SK-N-SH treated with all-trans-retinoic acid at 6 μM for 48 hours (cell line): ENCODE measurements at regions not wholly inside any gene's neighbourhood (a gene's known extent, or its start where the extent isn't known, plus 50 kb on each side); places are given as distances from the start of the nearest gene placed in this dataset.

ENCODE experiments used
- ATAC-seq: fragments of 200-7000 bp; cut with Tn5 transposase; 3 replicates; pipeline ENCODE4 v1.9.1; 2020; ENCODE audit warnings: mild to moderate bottlenecking, moderate library complexity
- ARNTL ChIP-seq: fragments of 450-650 bp; formaldehyde crosslinking; IDR thresholded peaks from 2 replicates; pipeline ENCODE4 v1.5.0; 2020; ENCODE audit warnings: low read depth, mild to moderate bottlenecking, moderate library complexity, borderline replicate concordance
- BACH2 ChIP-seq: fragments of 250-450 bp; sonication (Bioruptor Pico); IDR thresholded peaks from 2 replicates; pipeline ENCODE4 v1.9.0; 2021; ENCODE audit warnings: mild to moderate bottlenecking, borderline replicate concordance
- CREB5 ChIP-seq: fragments of 250-450 bp; sonication (Bioruptor Pico); IDR thresholded peaks from 2 replicates; pipeline ENCODE4 v1.5.1; 2020; ENCODE audit warnings: low read depth, mild to moderate bottlenecking, moderate library complexity
- CSDC2 ChIP-seq: fragments of 250-450 bp; sonication (Bioruptor Pico); IDR thresholded peaks from 2 replicates; pipeline ENCODE4 v1.5.0; 2020; ENCODE audit warnings: mild to moderate bottlenecking, moderate library complexity
- ESRRG ChIP-seq: fragments of 250-450 bp; sonication (Bioruptor Pico); IDR thresholded peaks from 2 replicates; pipeline ENCODE4 v1.6.1; 2021; ENCODE audit warnings: mild to moderate bottlenecking
- GLIS3 ChIP-seq: fragments of 250-450 bp; sonication (Bioruptor Pico); IDR thresholded peaks from 2 replicates; pipeline ENCODE4 v1.5.0; 2020; ENCODE audit warnings: mild to moderate bottlenecking, moderate library complexity
- ISL1 ChIP-seq: fragments of 250-450 bp; sonication (Bioruptor Pico); IDR thresholded peaks from 2 replicates; pipeline ENCODE4 v2.1.2; 2022; ENCODE audit warnings: mild to moderate bottlenecking, moderate library complexity
- OSR1 ChIP-seq: fragments of 250-450 bp; sonication (Bioruptor Pico); IDR thresholded peaks from 2 replicates; pipeline ENCODE4 v1.8.0; 2022; ENCODE audit warnings: moderate library complexity, mild to moderate bottlenecking, inconsistent platforms
- PATZ1 ChIP-seq: fragments of 250-450 bp; sonication (Bioruptor Pico); IDR thresholded peaks from 2 replicates; pipeline ENCODE4 v1.8.0; 2020; ENCODE audit warnings: mild to moderate bottlenecking, moderate library complexity, borderline replicate concordance
- PPARA ChIP-seq: fragments of 250-450 bp; sonication (Bioruptor Pico); IDR thresholded peaks from 2 replicates; pipeline ENCODE4 v1.5.0; 2020; ENCODE audit warnings: mild to moderate bottlenecking, borderline replicate concordance
- RARB ChIP-seq: fragments of 250-450 bp; sonication (Bioruptor Pico); IDR thresholded peaks from 2 replicates; pipeline ENCODE4 v1.8.0; 2021; ENCODE audit warnings: mild to moderate bottlenecking, moderate library complexity
- SNAI2 ChIP-seq: fragments of 250-450 bp; sonication (Bioruptor Pico); IDR thresholded peaks from 2 replicates; pipeline ENCODE4 v1.5.0; 2020; ENCODE audit warnings: mild to moderate bottlenecking, moderate library complexity
- TCF4 ChIP-seq: fragments of 250-450 bp; sonication (Bioruptor Pico); IDR thresholded peaks from 2 replicates; pipeline ENCODE4 v1.8.0; 2021; ENCODE audit warnings: mild to moderate bottlenecking, moderate library complexity, borderline replicate concordance
- TOX ChIP-seq: fragments of 250-450 bp; sonication (Bioruptor Pico); IDR thresholded peaks from 2 replicates; pipeline ENCODE4 v1.8.0; 2021; ENCODE audit warnings: mild to moderate bottlenecking, moderate library complexity, borderline replicate concordance
- ZC3H10 ChIP-seq: fragments of 250-450 bp; sonication (Bioruptor Pico); IDR thresholded peaks from 2 replicates; pipeline ENCODE4 v1.5.1; 2021; ENCODE audit warnings: mild to moderate bottlenecking, moderate library complexity
- ZFP3 ChIP-seq: fragments of 250-450 bp; sonication (Bioruptor Pico); IDR thresholded peaks from 2 replicates; pipeline ENCODE4 v1.5.0; 2020; ENCODE audit warnings: mild to moderate bottlenecking, moderate library complexity
- ZFP30 ChIP-seq: fragments of 450-650 bp; formaldehyde crosslinking; IDR thresholded peaks from 2 replicates; pipeline ENCODE4 v1.5.0; 2022; ENCODE audit warnings: mild to moderate bottlenecking, moderate library complexity
- ZNF565 ChIP-seq: fragments of 450-650 bp; formaldehyde crosslinking; conservative IDR thresholded peaks from 2 replicates; pipeline ENCODE4 v1.5.0; 2020; ENCODE audit warnings: low read depth, mild to moderate bottlenecking, moderate library complexity
- TF ChIP-seq, protein P1 (sequence below): fragments of 250-450 bp; sonication (Bioruptor Pico); IDR thresholded peaks from 2 replicates; pipeline ENCODE4 v1.8.0; 2021; ENCODE audit warnings: low read depth, mild to moderate bottlenecking, moderate library complexity, borderline replicate concordance
- TF ChIP-seq, protein P2 (sequence below): fragments of 250-450 bp; sonication (Bioruptor Pico); IDR thresholded peaks from 2 replicates; pipeline ENCODE4 v1.5.0; 2020; ENCODE audit warnings: mild to moderate bottlenecking, moderate library complexity

DNA sequence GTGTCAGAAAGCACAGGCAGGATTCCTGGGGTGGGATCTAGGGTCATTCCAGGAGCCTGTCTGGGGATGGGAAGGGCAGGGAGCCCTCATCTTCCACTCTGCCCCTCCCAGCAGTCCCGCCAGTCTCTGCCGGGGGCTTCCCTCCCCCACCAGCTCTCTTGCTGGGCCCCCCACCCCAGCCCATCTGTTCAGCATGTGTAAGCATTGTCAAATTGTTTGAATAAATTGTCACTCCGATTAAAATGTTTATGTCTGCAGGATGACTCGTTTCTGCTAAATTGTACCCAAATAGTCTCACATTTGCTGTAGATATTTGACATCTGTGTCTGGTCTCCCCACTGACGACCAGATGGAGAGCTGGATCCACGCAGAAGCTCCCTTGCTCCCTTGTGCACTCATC lies 257.6 kb downstream of the ANKRD60 start:
- TF ChIP-seq CSDC2 (CRISPR knock-in tag) (no peak), ISL1 (CRISPR knock-in tag) (no peak), SNAI2 (no peak), PPARA (no peak), TOX (CRISPR knock-in tag) (no peak), ZFP3 (CRISPR knock-in tag) (no peak), ZNF565 (no peak), CREB5 (CRISPR knock-in tag) (no peak)
- TF ChIP-seq, protein P1, sequence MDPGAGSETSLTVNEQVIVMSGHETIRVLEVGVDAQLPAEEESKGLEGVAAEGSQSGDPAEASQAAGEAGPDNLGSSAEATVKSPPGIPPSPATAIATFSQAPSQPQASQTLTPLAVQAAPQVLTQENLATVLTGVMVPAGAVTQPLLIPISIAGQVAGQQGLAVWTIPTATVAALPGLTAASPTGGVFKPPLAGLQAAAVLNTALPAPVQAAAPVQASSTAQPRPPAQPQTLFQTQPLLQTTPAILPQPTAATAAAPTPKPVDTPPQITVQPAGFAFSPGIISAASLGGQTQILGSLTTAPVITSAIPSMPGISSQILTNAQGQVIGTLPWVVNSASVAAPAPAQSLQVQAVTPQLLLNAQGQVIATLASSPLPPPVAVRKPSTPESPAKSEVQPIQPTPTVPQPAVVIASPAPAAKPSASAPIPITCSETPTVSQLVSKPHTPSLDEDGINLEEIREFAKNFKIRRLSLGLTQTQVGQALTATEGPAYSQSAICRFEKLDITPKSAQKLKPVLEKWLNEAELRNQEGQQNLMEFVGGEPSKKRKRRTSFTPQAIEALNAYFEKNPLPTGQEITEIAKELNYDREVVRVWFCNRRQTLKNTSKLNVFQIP (CRISPR knock-in tag) = no peak

DNA sequence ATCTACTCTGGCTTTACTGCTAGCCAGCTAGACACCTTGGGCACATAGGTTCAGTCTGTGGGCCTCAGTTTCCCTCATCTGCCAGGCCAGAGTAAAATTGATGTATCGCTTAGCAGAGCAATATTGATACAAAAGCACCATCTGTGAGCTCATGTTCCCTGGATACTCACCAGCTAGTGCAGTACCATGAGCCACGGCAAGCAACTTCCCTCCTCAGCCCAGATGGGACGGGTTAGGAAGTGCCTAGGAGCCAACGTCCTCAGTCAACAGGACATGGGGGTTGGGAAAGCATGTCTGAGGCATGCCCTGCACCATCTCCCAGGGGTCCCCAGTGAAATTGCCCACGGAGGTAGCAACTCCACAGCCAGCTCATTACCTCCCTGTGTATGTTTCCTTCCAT lies 258.3 kb downstream of the ANKRD60 start:
- TF ChIP-seq GLIS3 (no peak), OSR1 (CRISPR knock-in tag) (no peak), ARNTL (no peak), ZFP3 (CRISPR knock-in tag) (no peak), ISL1 (CRISPR knock-in tag) (no peak), PATZ1 (CRISPR knock-in tag) (no peak), TCF4 (CRISPR knock-in tag) (no peak), CREB5 (CRISPR knock-in tag) (no peak), ZC3H10 (CRISPR knock-in tag) (no peak), ZNF565 (no peak), TOX (CRISPR knock-in tag) (no peak), ZFP30 (CRISPR knock-in tag) (no peak), ESRRG (CRISPR knock-in tag) (no peak)
- TF ChIP-seq, protein P1 (CRISPR knock-in tag) = no peak
- TF ChIP-seq, protein P2, sequence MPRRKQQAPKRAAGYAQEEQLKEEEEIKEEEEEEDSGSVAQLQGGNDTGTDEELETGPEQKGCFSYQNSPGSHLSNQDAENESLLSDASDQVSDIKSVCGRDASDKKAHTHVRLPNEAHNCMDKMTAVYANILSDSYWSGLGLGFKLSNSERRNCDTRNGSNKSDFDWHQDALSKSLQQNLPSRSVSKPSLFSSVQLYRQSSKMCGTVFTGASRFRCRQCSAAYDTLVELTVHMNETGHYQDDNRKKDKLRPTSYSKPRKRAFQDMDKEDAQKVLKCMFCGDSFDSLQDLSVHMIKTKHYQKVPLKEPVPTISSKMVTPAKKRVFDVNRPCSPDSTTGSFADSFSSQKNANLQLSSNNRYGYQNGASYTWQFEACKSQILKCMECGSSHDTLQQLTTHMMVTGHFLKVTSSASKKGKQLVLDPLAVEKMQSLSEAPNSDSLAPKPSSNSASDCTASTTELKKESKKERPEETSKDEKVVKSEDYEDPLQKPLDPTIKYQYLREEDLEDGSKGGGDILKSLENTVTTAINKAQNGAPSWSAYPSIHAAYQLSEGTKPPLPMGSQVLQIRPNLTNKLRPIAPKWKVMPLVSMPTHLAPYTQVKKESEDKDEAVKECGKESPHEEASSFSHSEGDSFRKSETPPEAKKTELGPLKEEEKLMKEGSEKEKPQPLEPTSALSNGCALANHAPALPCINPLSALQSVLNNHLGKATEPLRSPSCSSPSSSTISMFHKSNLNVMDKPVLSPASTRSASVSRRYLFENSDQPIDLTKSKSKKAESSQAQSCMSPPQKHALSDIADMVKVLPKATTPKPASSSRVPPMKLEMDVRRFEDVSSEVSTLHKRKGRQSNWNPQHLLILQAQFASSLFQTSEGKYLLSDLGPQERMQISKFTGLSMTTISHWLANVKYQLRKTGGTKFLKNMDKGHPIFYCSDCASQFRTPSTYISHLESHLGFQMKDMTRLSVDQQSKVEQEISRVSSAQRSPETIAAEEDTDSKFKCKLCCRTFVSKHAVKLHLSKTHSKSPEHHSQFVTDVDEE (CRISPR knock-in tag) = no peak
- ATAC-seq = no peak

More for the DNA sequence above, 257.6 kb downstream of the ANKRD60 start:
- no peak for ATAC-seq

DNA sequence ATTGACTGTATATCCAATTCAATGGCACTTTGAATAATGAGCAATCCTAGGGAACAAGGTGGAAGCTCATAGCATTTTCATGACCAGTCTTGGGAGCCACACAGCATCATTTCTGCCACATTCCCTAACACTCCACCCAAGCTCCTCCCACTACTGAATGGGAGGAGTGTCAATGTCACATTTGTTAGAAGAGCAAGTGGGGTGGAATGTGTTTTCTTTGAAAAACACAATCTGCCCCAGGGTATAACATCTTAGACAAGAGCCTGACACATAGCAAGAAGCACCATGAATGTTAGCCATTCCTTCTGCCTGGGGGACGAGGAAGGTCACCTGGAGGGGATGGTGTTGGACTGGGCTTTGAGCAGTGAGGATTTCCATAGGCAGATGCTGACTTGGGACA lies 258.3 kb upstream of the PMEPA1 start:
- ATAC-seq = no peak
- TF ChIP-seq ARNTL = no peak
- no peak for TF ChIP-seq PPARA
- TF ChIP-seq, protein P2 (CRISPR knock-in tag) = no peak
- no peak for TF ChIP-seq ZC3H10 (CRISPR knock-in tag)
- TF ChIP-seq CREB5 (CRISPR knock-in tag) = no peak
- no peak for TF ChIP-seq CSDC2 (CRISPR knock-in tag)
- TF ChIP-seq OSR1 (CRISPR knock-in tag) = no peak
- no peak for TF ChIP-seq TCF4 (CRISPR knock-in tag)
- TF ChIP-seq RARB (CRISPR knock-in tag) = no peak
- no peak for TF ChIP-seq SNAI2
- TF ChIP-seq BACH2 (CRISPR knock-in tag) = no peak
- TF ChIP-seq ZNF565 = no peak
